Endodermal cell (in vitro differentiated cells): ENCODE measurements at regions not wholly inside any gene's neighbourhood (a gene's known extent, or its start where the extent isn't known, plus 50 kb on each side); places are given as distances from the start of the nearest gene placed in this dataset.

Source experiments
- DNase-seq: peaks from one replicate; pipeline ENCODE4 v3.0.0-alpha.2; 2017
- H3K27ac ChIP-seq: 2 replicates; pipeline ENCODE4 v1.5.1; 2013; ENCODE audit warnings: mild to moderate bottlenecking, low read depth, low read length, moderate library complexity
- H3K27me3 ChIP-seq: 2 replicates; pipeline ENCODE4 v1.6.1; 2013; ENCODE audit warnings: mild to moderate bottlenecking, low read length, moderate library complexity; ENCODE audit not compliant: insufficient read depth, control insufficient read depth, poor library complexity, severe bottlenecking
- H3K36me3 ChIP-seq: 2 replicates; pipeline ENCODE4 v1.7.0; 2013; ENCODE audit warnings: mild to moderate bottlenecking, low read length, moderate library complexity; ENCODE audit not compliant: control insufficient read depth, insufficient read depth
- H3K4me1 ChIP-seq: one replicate; pipeline ENCODE4 v1.7.0; 2013; ENCODE audit warnings: low read length; ENCODE audit not compliant: control insufficient read depth, insufficient read depth
- H3K4me3 ChIP-seq: 2 replicates; pipeline ENCODE4 v1.5.1; 2013; ENCODE audit warnings: mild to moderate bottlenecking, low read length, moderate library complexity
- H3K9ac ChIP-seq: 2 replicates; pipeline ENCODE4 v1.6.1; 2013; ENCODE audit warnings: mild to moderate bottlenecking, low read length, moderate library complexity; ENCODE audit not compliant: poor library complexity, severe bottlenecking; ENCODE audit errors: extremely low read depth
- H3K9me3 ChIP-seq: 2 replicates; pipeline ENCODE4 v1.6.1; 2013; ENCODE audit warnings: mild to moderate bottlenecking, low read length, moderate library complexity; ENCODE audit not compliant: control insufficient read depth
- H3K27ac Mint-ChIP-seq: 2 replicates; pipeline ENCODE4 v1.8.0; 2020; ENCODE audit warnings: mixed read lengths
- H3K27me3 Mint-ChIP-seq: 2 replicates; pipeline ENCODE4 v1.8.0; 2021; ENCODE audit warnings: mild to moderate bottlenecking, mixed read lengths; ENCODE audit not compliant: insufficient read depth
- H3K36me3 Mint-ChIP-seq: 2 replicates; pipeline ENCODE4 v1.8.0; 2020; ENCODE audit warnings: low read depth, mixed read lengths
- H3K4me1 Mint-ChIP-seq: 2 replicates; pipeline ENCODE4 v1.8.0; 2020; ENCODE audit warnings: mixed read lengths
- H3K4me3 Mint-ChIP-seq: 2 replicates; pipeline ENCODE4 v1.8.0; 2020; ENCODE audit warnings: mild to moderate bottlenecking, moderate library complexity, mixed read lengths
- H3K9me3 Mint-ChIP-seq: 2 replicates; pipeline ENCODE4 v1.8.0; 2020; ENCODE audit warnings: mild to moderate bottlenecking, mixed read lengths
- WGBS, 2 experiments: methylation state at CpG; one replicate each; pipeline versions ENCODE4 v1.1.5 to v1.1.7; 2013; ENCODE audit warnings: missing lambda C conversion rate in 2 of 2, mixed read lengths in 1 of 2; ENCODE audit not compliant: insufficient coverage in 1 of 2, insufficient read length in 1 of 2; 5-methylcytosine and 5-hydroxymethylcytosine counted together
- TF ChIP-seq, protein P1 (sequence below): fragments of 200-600 bp; sonication (generic); conservative IDR thresholded peaks from 2 replicates; pipeline ENCODE4 v1.5.0; 2021; ENCODE audit warnings: antibody characterized with exemption, mild to moderate bottlenecking

DNA sequence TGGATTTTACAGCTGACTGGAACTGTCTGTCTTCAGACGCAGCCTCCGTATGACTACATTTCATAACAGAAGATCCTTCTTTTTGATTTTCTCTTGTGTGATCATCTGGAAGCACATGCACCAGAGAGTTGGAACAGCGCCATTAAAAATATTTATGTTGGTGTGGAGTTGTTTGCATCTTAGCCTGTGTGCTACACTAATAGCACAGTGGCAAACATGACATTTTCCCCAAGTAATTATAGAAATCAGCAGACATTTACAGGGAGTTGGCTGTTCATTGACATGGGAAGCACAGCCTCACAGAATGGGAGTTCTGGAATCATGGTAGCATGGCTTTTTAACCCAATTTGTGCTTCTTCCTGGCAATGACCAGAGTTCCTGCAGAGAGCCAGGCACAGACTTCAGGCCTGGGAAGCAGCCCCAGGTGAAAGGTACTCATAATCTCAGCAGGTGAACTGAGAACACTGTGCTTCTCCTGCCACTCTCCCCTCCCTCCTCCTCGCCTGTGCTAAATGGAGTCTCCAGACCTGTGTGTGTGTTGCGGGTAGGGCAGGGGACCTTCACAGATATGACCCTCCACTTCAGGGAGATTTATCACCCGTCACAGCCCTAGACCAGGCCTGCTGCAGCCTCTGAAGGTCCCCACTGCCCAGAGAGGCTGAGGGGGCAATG is 82.8 kb upstream of the PLET1 start:
- no peaks in the 10 kb centered on the region for H3K36me3 ChIP-seq
- no peaks in the 10 kb centered on the region for H3K27me3 ChIP-seq
- no peak overlapping the region for H3K4me3 ChIP-seq
- H3K9me3 ChIP-seq = no peaks in the 10 kb centered on the region
- WGBS, 2 experiments = 96% methylated on average over 6 of the region's 6 CpGs; no CpG with 5 or more reads in 1 of the 2 experiments
- Mint-ChIP-seq H3K27ac (no peak overlapping the region), H3K36me3 (no peaks in the 10 kb centered on the region), H3K9me3 (no peaks in the 10 kb centered on the region), H3K4me1 (peaks cover 12% of the 10 kb centered on the region), H3K4me3 (no peak overlapping the region), H3K27me3 (peaks cover under 1% of the 10 kb centered on the region)
- H3K4me1 ChIP-seq = no peaks in the 10 kb centered on the region
- DNase-seq = no peak
- H3K9ac ChIP-seq = no peak overlapping the region
- TF ChIP-seq, protein P1, sequence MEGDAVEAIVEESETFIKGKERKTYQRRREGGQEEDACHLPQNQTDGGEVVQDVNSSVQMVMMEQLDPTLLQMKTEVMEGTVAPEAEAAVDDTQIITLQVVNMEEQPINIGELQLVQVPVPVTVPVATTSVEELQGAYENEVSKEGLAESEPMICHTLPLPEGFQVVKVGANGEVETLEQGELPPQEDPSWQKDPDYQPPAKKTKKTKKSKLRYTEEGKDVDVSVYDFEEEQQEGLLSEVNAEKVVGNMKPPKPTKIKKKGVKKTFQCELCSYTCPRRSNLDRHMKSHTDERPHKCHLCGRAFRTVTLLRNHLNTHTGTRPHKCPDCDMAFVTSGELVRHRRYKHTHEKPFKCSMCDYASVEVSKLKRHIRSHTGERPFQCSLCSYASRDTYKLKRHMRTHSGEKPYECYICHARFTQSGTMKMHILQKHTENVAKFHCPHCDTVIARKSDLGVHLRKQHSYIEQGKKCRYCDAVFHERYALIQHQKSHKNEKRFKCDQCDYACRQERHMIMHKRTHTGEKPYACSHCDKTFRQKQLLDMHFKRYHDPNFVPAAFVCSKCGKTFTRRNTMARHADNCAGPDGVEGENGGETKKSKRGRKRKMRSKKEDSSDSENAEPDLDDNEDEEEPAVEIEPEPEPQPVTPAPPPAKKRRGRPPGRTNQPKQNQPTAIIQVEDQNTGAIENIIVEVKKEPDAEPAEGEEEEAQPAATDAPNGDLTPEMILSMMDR = no peak
- no peak overlapping the region for H3K27ac ChIP-seq

DNA sequence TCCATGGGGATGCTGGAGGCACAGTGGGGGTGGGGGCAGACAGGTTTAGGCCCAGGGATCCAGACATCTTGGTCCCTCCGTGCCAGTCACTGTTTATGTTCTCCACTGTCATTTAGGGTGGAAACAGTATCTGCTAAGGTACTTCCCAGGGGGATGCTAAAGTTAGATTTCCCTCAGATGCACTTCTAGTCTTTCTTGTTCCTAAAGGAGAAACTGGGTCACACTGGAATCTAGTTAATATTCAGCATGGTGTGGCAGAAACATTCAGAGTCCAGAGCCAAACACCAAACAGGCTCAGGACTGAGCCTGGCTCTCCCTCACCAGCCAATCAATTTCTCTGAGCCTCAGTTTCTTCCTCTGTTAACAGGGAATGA is 83.4 kb upstream of the PLET1 start:
- Histone ChIP-seq H3K27me3 (no peaks in the 10 kb centered on the region), H3K4me1 (no peaks in the 10 kb centered on the region), H3K4me3 (no peak overlapping the region), H3K9me3 (no peaks in the 10 kb centered on the region), H3K36me3 (no peaks in the 10 kb centered on the region), H3K27ac (no peak overlapping the region), H3K9ac (no peak overlapping the region)
- H3K9me3 Mint-ChIP-seq = no peaks in the 10 kb centered on the region
- 94% methylated on average over 1 of the region's 1 CpG; no CpG with 5 or more reads in 1 of the 2 experiments for WGBS, 2 experiments
- TF ChIP-seq, protein P1 = no peak
- H3K4me1 Mint-ChIP-seq = peaks cover 12% of the 10 kb centered on the region
- peaks cover 5% of the 10 kb centered on the region for H3K27me3 Mint-ChIP-seq
- H3K27ac Mint-ChIP-seq = no peak overlapping the region
- DNase-seq = no peak
- H3K36me3 Mint-ChIP-seq = no peaks in the 10 kb centered on the region
- H3K4me3 Mint-ChIP-seq = no peak overlapping the region

DNA sequence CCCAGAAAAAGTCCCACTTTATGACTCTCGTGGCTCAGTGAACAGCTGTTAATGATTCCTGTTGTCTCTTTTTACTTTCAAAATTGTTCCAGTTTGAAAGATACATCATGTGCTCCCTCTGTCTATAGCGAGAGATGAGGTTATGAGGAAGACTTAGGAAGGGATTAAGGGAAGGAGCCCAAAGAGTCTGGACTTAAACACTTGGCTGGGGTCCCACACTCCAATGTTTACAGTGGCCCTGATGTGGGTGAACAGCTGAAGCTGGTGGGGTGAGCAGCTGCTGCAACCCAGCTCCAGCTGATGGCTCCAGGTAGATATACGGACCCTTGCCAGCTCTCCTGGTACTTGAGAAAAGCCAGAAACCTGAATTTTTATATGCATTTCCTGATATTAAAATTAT is 84.5 kb upstream of the PLET1 start:
- Mint-ChIP-seq H3K4me1 (peaks cover 12% of the 10 kb centered on the region), H3K4me3 (no peak overlapping the region), H3K27me3 (peaks cover 9% of the 10 kb centered on the region), H3K9me3 (no peaks in the 10 kb centered on the region), H3K36me3 (no peaks in the 10 kb centered on the region), H3K27ac (no peak overlapping the region)
- Histone ChIP-seq H3K36me3 (no peaks in the 10 kb centered on the region), H3K27ac (no peak overlapping the region), H3K4me3 (no peak overlapping the region), H3K27me3 (no peaks in the 10 kb centered on the region), H3K4me1 (no peaks in the 10 kb centered on the region), H3K9me3 (no peaks in the 10 kb centered on the region), H3K9ac (no peak overlapping the region)
- TF ChIP-seq, protein P1 = no peak
- WGBS, 2 experiments = 92% methylated on average over 3 of the region's 3 CpGs; no CpG with 5 or more reads in 1 of the 2 experiments
- no peak for DNase-seq
